HepG2 (cell line): ENCODE measurements at regions not wholly inside any gene's neighbourhood (a gene's known extent, or its start where the extent isn't known, plus 50 kb on each side); places are given as distances from the start of the nearest gene placed in this dataset.

Experiments used
- ATAC-seq: fragments of 200-7000 bp; cut with Tn5 transposase; 3 replicates; pipeline ENCODE4 v1.9.1; 2020; ENCODE audit warnings: mild to moderate bottlenecking, moderate library complexity
- BruUV-seq: library from RNA; stranded (reverse); fragments of 400-500 nt; replicated peaks from 2 replicates; lab custom pipeline; 2021; lab: Mats Ljungman, UMichigan
- CTCF ChIA-PET: fragments of 300-600 bp; formaldehyde crosslinking; extraction: SDS; loops from one replicate; lab custom pipeline; 2021; ENCODE audit warnings: low total read pairs, inconsistent platforms, low intra/inter-chr PET ratio; lab: Yijun Ruan, JAX
- POLR2A ChIA-PET: fragments of 350-600 bp; sonication (Branson Sonifier 250); formaldehyde crosslinking; loops from one replicate; lab custom pipeline; 2020; ENCODE audit warnings: antibody characterized with exemption, inconsistent platforms; lab: Yijun Ruan, JAX
- DNase-seq: peaks from one replicate; pipeline ENCODE4 v3.0.0-alpha.2; 2015; ENCODE audit warnings: low spot score
- FAIRE-seq: peaks from 3 replicates; lab custom pipeline; 2011; peaks lifted over from hg19 to GRCh38; lab: Jason Lieb, UNC
- H2AFZ ChIP-seq: one replicate; pipeline ENCODE4 v1.6.1; 2011; ENCODE audit warnings: low read length, inconsistent platforms
- H3K27ac ChIP-seq: fragments of 300-600 bp; 3 replicates; pipeline ENCODE4 v1.8.0; 2011; ENCODE audit warnings: mixed run types, mild to moderate bottlenecking, mixed read lengths, low read length, inconsistent platforms; ENCODE audit not compliant: insufficient read depth; ENCODE audit errors: extremely low read length
- H3K27me3 ChIP-seq, 2 experiments: fragments of 200-600 bp in 1 of 2; 2 replicates in 1 of 2; 3 replicates in 1 of 2; pipeline versions ENCODE4 v1.6.0 to v1.8.0; 2011; ENCODE audit warnings: low read length in 2 of 2, mild to moderate bottlenecking in 2 of 2, moderate library complexity in 2 of 2, inconsistent platforms in 1 of 2; ENCODE audit not compliant: insufficient read depth in 2 of 2, control insufficient read depth in 1 of 2
- H3K36me3 ChIP-seq, 2 experiments: fragments of 200-600 bp in 1 of 2; replicated peaks in 1 of 2; 2 replicates in 1 of 2; 3 replicates in 1 of 2; pipeline versions ENCODE4 v1.5.1 to v1.8.0; 2011; ENCODE audit warnings: low read length in 2 of 2, inconsistent platforms in 1 of 2; ENCODE audit not compliant: insufficient read depth in 2 of 2, control insufficient read depth in 1 of 2
- H3K4me1 ChIP-seq: 2 replicates; pipeline ENCODE4 v1.5.1; 2012; ENCODE audit warnings: low read length, inconsistent platforms; ENCODE audit not compliant: insufficient read depth
- H3K4me2 ChIP-seq: 2 replicates; pipeline ENCODE4 v1.6.0; 2011; ENCODE audit warnings: low read depth, low read length, inconsistent platforms
- H3K4me3 ChIP-seq, 3 experiments: fragments of 200-600 bp in 1 of 3; sonication (generic), shearing (Covaris generic) in 1 of 3; replicated peaks in 1 of 3; 2 replicates each; pipeline ENCODE4 v1.5.1; 2011 to 2016; ENCODE audit warnings: low read length in 3 of 3, inconsistent platforms in 2 of 3, low read depth in 2 of 3, mild to moderate bottlenecking in 2 of 3, control low read depth in 1 of 3, mixed read lengths in 1 of 3; ENCODE audit not compliant: insufficient read depth in 1 of 3
- H3K79me2 ChIP-seq: one replicate; pipeline ENCODE4 v1.6.1; 2011; ENCODE audit warnings: low read length, inconsistent platforms; ENCODE audit not compliant: insufficient read depth
- H3K9ac ChIP-seq: 2 replicates; pipeline ENCODE4 v1.6.0; 2011; ENCODE audit warnings: mild to moderate bottlenecking, low read depth, low read length, inconsistent platforms; ENCODE audit not compliant: insufficient read depth
- H3K9me3 ChIP-seq: 2 replicates; pipeline ENCODE4 v1.5.1; 2012; ENCODE audit warnings: mild to moderate bottlenecking, low read length
- H4K20me1 ChIP-seq: 2 replicates; pipeline ENCODE4 v1.6.0; 2011; ENCODE audit warnings: inconsistent platforms, mild to moderate bottlenecking, low read length, moderate library complexity; ENCODE audit not compliant: insufficient read depth
- CEBPB ChIP-seq: IDR thresholded peaks from 2 replicates; pipeline ENCODE4 v1.6.1; 2011; ENCODE audit warnings: low read depth, low read length, improper control_type of control experiment, borderline replicate concordance
- HDAC2 ChIP-seq: sonication (generic); formaldehyde crosslinking; IDR thresholded peaks from 2 replicates; pipeline ENCODE4 v1.4.0; 2020; ENCODE audit warnings: missing genetic modification reagents
- HNRNPUL1 ChIP-seq: fragments of 200-400 bp; formaldehyde crosslinking; IDR thresholded peaks from 2 replicates; pipeline ENCODE4 v1.6.1; 2017; ENCODE audit warnings: low read depth, mild to moderate bottlenecking, low read length, moderate library complexity
- MAFF ChIP-seq: IDR thresholded peaks from 2 replicates; pipeline ENCODE4 v1.6.1; 2011; ENCODE audit warnings: low read depth, low read length, improper control_type of control experiment
- POGZ ChIP-seq: sonication (generic); formaldehyde crosslinking; IDR thresholded peaks from 2 replicates; pipeline ENCODE4 v1.4.0; 2020; ENCODE audit warnings: mild to moderate bottlenecking, missing genetic modification reagents
- SMYD3 ChIP-seq: sonication (generic); formaldehyde crosslinking; IDR thresholded peaks from 2 replicates; pipeline ENCODE4 v1.8.1; 2023; ENCODE audit warnings: mild to moderate bottlenecking, missing genetic modification reagents
- SNRNP70 ChIP-seq: fragments of 200-400 bp; formaldehyde crosslinking; IDR thresholded peaks from 2 replicates; pipeline ENCODE4 v1.6.1; 2017; ENCODE audit warnings: mild to moderate bottlenecking, low read depth, low read length, moderate library complexity
- SP140L ChIP-seq: sonication (generic); formaldehyde crosslinking; IDR thresholded peaks from 2 replicates; pipeline ENCODE4 v1.4.0; 2020; ENCODE audit warnings: missing genetic modification reagents, borderline replicate concordance
- SRSF1 ChIP-seq: fragments of 200-400 bp; formaldehyde crosslinking; optimal IDR thresholded peaks from 2 replicates; pipeline ENCODE3; 2017; ENCODE audit warnings: mild to moderate bottlenecking, low read depth, low read length, moderate library complexity
- THAP11 ChIP-seq: IDR thresholded peaks from 2 replicates; pipeline ENCODE4 v1.6.1; 2016; ENCODE audit warnings: missing biosample characterization, missing genetic modification reagents
- ZBTB10 ChIP-seq: sonication (generic); formaldehyde crosslinking; IDR thresholded peaks from 2 replicates; pipeline ENCODE4 v1.4.0; 2020; ENCODE audit warnings: missing genetic modification reagents, borderline replicate concordance
- ZFP90 ChIP-seq: sonication (generic); formaldehyde crosslinking; IDR thresholded peaks from 2 replicates; pipeline ENCODE4 v1.8.0; 2022; ENCODE audit warnings: missing genetic modification reagents, mild to moderate bottlenecking, inconsistent platforms, borderline replicate concordance
- ZMYM3 ChIP-seq: sonication (generic); formaldehyde crosslinking; IDR thresholded peaks from 2 replicates; pipeline ENCODE4 v1.5.1; 2020; ENCODE audit warnings: mild to moderate bottlenecking, missing genetic modification reagents
- ZNF670 ChIP-seq: sonication (generic); formaldehyde crosslinking; IDR thresholded peaks from 2 replicates; pipeline ENCODE4 v1.8.0; 2022; ENCODE audit warnings: mild to moderate bottlenecking, missing genetic modification reagents, borderline replicate concordance
- ZNF674 ChIP-seq: sonication (generic); formaldehyde crosslinking; IDR thresholded peaks from 2 replicates; pipeline ENCODE4 v1.5.0; 2020; ENCODE audit warnings: low read depth, mild to moderate bottlenecking, missing genetic modification reagents
- ZNF703 ChIP-seq: sonication (generic); formaldehyde crosslinking; IDR thresholded peaks from 2 replicates; pipeline ENCODE4 v1.5.1; 2020; ENCODE audit warnings: missing genetic modification reagents, mild to moderate bottlenecking, moderate library complexity, borderline replicate concordance
- ZNF790 ChIP-seq: sonication (generic); formaldehyde crosslinking; IDR thresholded peaks from 2 replicates; pipeline ENCODE4 v1.8.0; 2022; ENCODE audit warnings: missing genetic modification reagents, mild to moderate bottlenecking, borderline replicate concordance
- WGBS: methylation state at CpG from one replicate; pipeline ENCODE4 v1.1.6; 2017; ENCODE audit warnings: low lambda C conversion rate; 5-methylcytosine and 5-hydroxymethylcytosine counted together
- in situ Hi-C: cut with HindIII; loops from 2 replicates; pipeline ENCODE4 v1.10.0; 2017; ENCODE audit warnings: low pct_unique_long_range_greater_than_20kb; ENCODE audit not compliant: extremely low pct_ligation_motif_present
- intact Hi-C: fragments of 100-400 bp; cut with micrococcal nuclease; formaldehyde crosslinking; loops from one replicate; pipeline ENCODE4 v1.10.0; 2022; ENCODE audit not compliant: unreplicated experiment

GRCh38 chr10:3682745-3683144 lies 102.3 kb downstream of the KLF6 start:
- no TSS peak for BruUV-seq
- CTCF ChIA-PET, result no interaction called here
- no peaks in the 10 kb centered on the region for H4K20me1 ChIP-seq
- 65% methylated on average over 6 of the region's 6 CpGs for WGBS
- POLR2A ChIA-PET, result no interaction called here
- intact Hi-C loops (no loop called here), in situ Hi-C loops (no loop called here)
- no peak overlapping the region for H3K27ac ChIP-seq
- TF ChIP-seq POGZ (CRISPR knock-in tag) (no peak), MAFF (no peak), CEBPB (no peak), THAP11 (CRISPR knock-in tag) (no peak), ZNF703 (CRISPR knock-in tag) (no peak), SNRNP70 (no peak), ZNF790 (CRISPR knock-in tag) (no peak), SP140L (CRISPR knock-in tag) (no peak), ZNF670 (CRISPR knock-in tag) (no peak), SRSF1 (no peak), SMYD3 (CRISPR knock-in tag) (no peak), HDAC2 (CRISPR knock-in tag) (no peak), ZNF674 (CRISPR knock-in tag) (no peak), ZFP90 (CRISPR knock-in tag) (no peak), HNRNPUL1 (no peak), ZBTB10 (CRISPR knock-in tag) (no peak), ZMYM3 (CRISPR knock-in tag) (no peak)
- DNase-seq (no peak), ATAC-seq (no peak), FAIRE-seq (no peak)
- no peaks in the 10 kb centered on the region for H3K4me1 ChIP-seq
- no peak overlapping the region for H3K4me2 ChIP-seq
- H3K27me3 ChIP-seq, result peaks cover 0 to 20% of the 10 kb centered on the region in 2 experiments; a peak in 1 of 5 replicates
- H2AFZ ChIP-seq, result no peak overlapping the region
- no peaks in the 10 kb centered on the region for H3K9me3 ChIP-seq
- H3K4me3 ChIP-seq, result no peak overlapping the region
- H3K9ac ChIP-seq, result no peak overlapping the region
- no peaks in the 10 kb centered on the region for H3K36me3 ChIP-seq
- no peaks in the 10 kb centered on the region for H3K79me2 ChIP-seq
